ENCODE measurements at regions not wholly inside any gene's neighbourhood (a gene's known extent, or its start where the extent isn't known, plus 50 kb on each side); places are given as distances from the start of the nearest gene placed in this dataset.

DNA sequence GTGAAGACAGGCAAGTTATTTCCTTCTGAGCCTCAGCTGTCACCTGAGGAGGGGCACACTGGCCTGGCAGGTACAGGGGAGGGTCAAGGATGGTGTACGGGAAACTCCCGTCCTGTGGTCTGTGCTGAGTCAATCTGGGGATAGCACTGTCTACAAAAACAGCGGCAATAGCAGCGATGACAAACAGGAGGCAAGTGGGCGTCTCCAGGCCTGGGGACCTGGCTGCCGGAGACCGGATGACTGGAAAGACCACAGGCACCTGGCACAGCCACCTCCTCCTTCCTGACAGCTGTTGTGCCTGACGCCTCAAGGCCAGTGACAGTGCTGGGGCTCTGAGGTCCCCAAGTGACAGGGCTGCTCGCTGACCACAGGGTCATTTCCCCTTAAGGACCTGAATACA is 202.1 kb upstream of the HS6ST1 start:
- TF ChIP-seq EZH2 (IDR thresholded peaks at IDR 0.05; ENCODE audit: low read length, missing control alignments) = no peak
- TF ChIP-seq, protein P1, sequence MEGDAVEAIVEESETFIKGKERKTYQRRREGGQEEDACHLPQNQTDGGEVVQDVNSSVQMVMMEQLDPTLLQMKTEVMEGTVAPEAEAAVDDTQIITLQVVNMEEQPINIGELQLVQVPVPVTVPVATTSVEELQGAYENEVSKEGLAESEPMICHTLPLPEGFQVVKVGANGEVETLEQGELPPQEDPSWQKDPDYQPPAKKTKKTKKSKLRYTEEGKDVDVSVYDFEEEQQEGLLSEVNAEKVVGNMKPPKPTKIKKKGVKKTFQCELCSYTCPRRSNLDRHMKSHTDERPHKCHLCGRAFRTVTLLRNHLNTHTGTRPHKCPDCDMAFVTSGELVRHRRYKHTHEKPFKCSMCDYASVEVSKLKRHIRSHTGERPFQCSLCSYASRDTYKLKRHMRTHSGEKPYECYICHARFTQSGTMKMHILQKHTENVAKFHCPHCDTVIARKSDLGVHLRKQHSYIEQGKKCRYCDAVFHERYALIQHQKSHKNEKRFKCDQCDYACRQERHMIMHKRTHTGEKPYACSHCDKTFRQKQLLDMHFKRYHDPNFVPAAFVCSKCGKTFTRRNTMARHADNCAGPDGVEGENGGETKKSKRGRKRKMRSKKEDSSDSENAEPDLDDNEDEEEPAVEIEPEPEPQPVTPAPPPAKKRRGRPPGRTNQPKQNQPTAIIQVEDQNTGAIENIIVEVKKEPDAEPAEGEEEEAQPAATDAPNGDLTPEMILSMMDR (conservative IDR thresholded peaks at IDR 0.05 in 1 of 2, IDR thresholded peaks at IDR 0.05 in 1 of 2; ENCODE audit: low read depth in 1 of 2, low read length in 2 of 2) = no peak
